K562 (cell line): ENCODE measurements at regions not wholly inside any gene's neighbourhood (a gene's known extent, or its start where the extent isn't known, plus 50 kb on each side); places are given as distances from the start of the nearest gene placed in this dataset.

Experiments used
- ATAC-seq: fragments of 200-7000 bp; cut with Tn5 transposase; 3 replicates; pipeline ENCODE4 v1.9.1; 2020; ENCODE audit warnings: moderate library complexity
- BruUV-seq: library from RNA; stranded (reverse); fragments of 400-500 nt; replicated peaks from 2 replicates; lab custom pipeline; 2021; lab: Mats Ljungman, UMichigan
- CTCF ChIA-PET: fragments of 300-600 bp; formaldehyde crosslinking; extraction: SDS; loops from one replicate; lab custom pipeline; 2021; ENCODE audit warnings: low intra/inter-chr PET ratio; lab: Yijun Ruan, JAX
- POLR2A ChIA-PET: fragments of 300-600, 350-650 bp; sonication (Branson Sonifier 250); formaldehyde crosslinking; extraction: SDS; loops from one replicate; lab custom pipeline; 2021; ENCODE audit warnings: antibody characterized with exemption, inconsistent platforms; lab: Yijun Ruan, JAX
- DNase-seq, 4 experiments: peaks; one replicate each; pipeline versions ENCODE4 v3.0.0 to v3.0.0-alpha.2; 2011 to 2018; ENCODE audit warnings: low spot score in 3 of 4, mixed read lengths in 3 of 4; ENCODE audit errors: extremely low read depth in 1 of 4
- FAIRE-seq: peaks from 2 replicates; lab custom pipeline; 2011; peaks lifted over from hg19 to GRCh38; lab: Jason Lieb, UNC
- H2AFZ ChIP-seq: 2 replicates; pipeline ENCODE4 v1.6.0; 2011; ENCODE audit warnings: low read depth, low read length, control low read depth, inconsistent platforms
- H3K27ac ChIP-seq: fragments of 200-600 bp; 3 replicates; pipeline ENCODE4 v1.8.0; 2011; ENCODE audit warnings: low read depth, mild to moderate bottlenecking, control low read depth, inconsistent platforms, low read length, moderate library complexity, mixed read lengths; ENCODE audit errors: extremely low read depth
- H3K27me3 ChIP-seq, 2 experiments: fragments of 300-600 bp in 1 of 2; 2 replicates in 1 of 2; 3 replicates in 1 of 2; pipeline versions ENCODE4 v1.6.0 to v1.8.0; 2011; ENCODE audit warnings: inconsistent platforms in 2 of 2, low read length in 2 of 2, mild to moderate bottlenecking in 1 of 2, mixed read lengths in 1 of 2, moderate library complexity in 1 of 2; ENCODE audit not compliant: control insufficient read depth in 2 of 2, insufficient read depth in 2 of 2
- H3K36me3 ChIP-seq: fragments of 300-600 bp; 3 replicates; pipeline ENCODE4 v1.8.0; 2011; ENCODE audit warnings: mild to moderate bottlenecking, low read length, inconsistent platforms; ENCODE audit not compliant: control insufficient read depth, insufficient read depth
- H3K4me1 ChIP-seq, 2 experiments: fragments of 200-600 bp in 1 of 2; replicated peaks in 1 of 2; 2 replicates in 1 of 2; 3 replicates in 1 of 2; pipeline versions ENCODE4 v1.5.1 to v1.8.0; 2011; ENCODE audit warnings: inconsistent platforms in 2 of 2, low read length in 2 of 2, mild to moderate bottlenecking in 1 of 2, mixed read lengths in 1 of 2, moderate library complexity in 1 of 2; ENCODE audit not compliant: control insufficient read depth in 2 of 2, insufficient read depth in 2 of 2
- H3K4me2 ChIP-seq: 2 replicates; pipeline ENCODE4 v1.6.1; 2011; ENCODE audit warnings: low read length, control low read depth, inconsistent platforms, mixed read lengths; ENCODE audit not compliant: insufficient read depth
- H3K4me3 ChIP-seq: fragments of 200-600 bp; sonication (generic), shearing (Covaris generic); 2 replicates; pipeline ENCODE4 v1.5.1; 2016; ENCODE audit warnings: control low read depth, inconsistent platforms
- H3K79me2 ChIP-seq: fragments of 200-600 bp; 3 replicates; pipeline ENCODE4 v1.8.0; 2011; ENCODE audit warnings: low read length, inconsistent platforms; ENCODE audit not compliant: control insufficient read depth, insufficient read depth
- H3K9ac ChIP-seq, 2 experiments: 2 replicates each; pipeline versions ENCODE4 v1.6.0 to v1.6.1; 2011; ENCODE audit warnings: low read depth in 2 of 2, low read length in 2 of 2, control low read depth in 1 of 2, inconsistent platforms in 1 of 2, mild to moderate bottlenecking in 1 of 2, mixed read lengths in 1 of 2; ENCODE audit not compliant: insufficient read depth in 1 of 2
- H3K9me1 ChIP-seq: one replicate; pipeline ENCODE4 v1.6.0; 2011; ENCODE audit warnings: inconsistent platforms, mild to moderate bottlenecking, low read length, moderate library complexity; ENCODE audit not compliant: control insufficient read depth, insufficient read depth
- H3K9me3 ChIP-seq: replicated peaks from 2 replicates; pipeline ENCODE4 v1.5.1; 2011; ENCODE audit warnings: low read depth, low read length, inconsistent platforms; ENCODE audit not compliant: control insufficient read depth, insufficient read depth
- H4K20me1 ChIP-seq: replicated peaks from 2 replicates; pipeline ENCODE4 v1.6.1; 2011; ENCODE audit warnings: low read length, inconsistent platforms, mixed read lengths; ENCODE audit not compliant: control insufficient read depth, insufficient read depth
- ADNP ChIP-seq: fragments of 200-800 bp; sonication (Bioruptor generic); IDR thresholded peaks from 2 replicates; pipeline ENCODE4 v1.6.1; 2016; ENCODE audit warnings: missing genetic modification characterization, missing compliant biosample characterization
- WGBS: fragments of 100-300 bp; shearing (Covaris generic); methylation state at CpG from one replicate; pipeline ENCODE4 v1.1.6; 2016; ENCODE audit warnings: low coverage, mixed read lengths; ENCODE audit not compliant: insufficient coverage; ENCODE audit errors: missing lambda C conversion rate; 5-methylcytosine and 5-hydroxymethylcytosine counted together
- in situ Hi-C: fragments of 300-500 bp; cut with MboI; formaldehyde crosslinking; loops from 4 replicates; pipeline ENCODE4 v1.15.0; 2018; ENCODE audit warnings: inconsistent platforms, mixed read lengths
- intact Hi-C: fragments of 100-400 bp; cut with micrococcal nuclease; formaldehyde crosslinking; loops from 2 replicates; pipeline ENCODE4 v1.14.2; 2022
- TF ChIP-seq, protein P1 (sequence below): fragments of 250-450 bp; sonication (Bioruptor Pico); IDR thresholded peaks from 2 replicates; pipeline ENCODE4 v1.5.0; 2021
- TF ChIP-seq, protein P2 (sequence below): fragments of 450-650 bp; IDR thresholded peaks from 2 replicates; pipeline ENCODE4 v1.7.1; 2018; ENCODE audit warnings: mild to moderate bottlenecking, low read depth; ENCODE audit not compliant: partially characterized antibody

DNA sequence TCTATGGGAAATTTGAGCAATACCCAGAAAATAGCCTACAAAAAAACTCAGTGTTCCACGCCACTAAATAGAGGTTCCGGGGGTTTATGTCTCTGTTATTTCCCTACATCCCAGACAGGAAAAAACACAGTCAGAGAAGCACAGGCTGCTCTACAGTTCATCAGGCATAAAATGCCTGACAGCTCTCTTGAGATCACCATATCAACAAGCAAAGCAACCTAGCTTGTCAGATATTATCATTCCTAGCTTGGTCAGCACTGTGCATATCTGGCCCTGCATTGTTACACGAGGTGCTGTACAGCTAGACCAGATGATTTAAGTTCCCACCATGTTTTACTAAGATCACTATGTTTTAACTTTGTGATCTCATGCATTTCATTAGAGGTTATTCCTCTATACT lies 172.6 kb downstream of the PTPRC start:
- in situ Hi-C loops, result no loop called here
- no TSS peak for BruUV-seq
- Histone ChIP-seq H3K9me3 (no peaks in the 10 kb centered on the region; the same call in 1 of the 2 replicates), H3K4me1 (no peaks in the 10 kb centered on the region), H3K9ac (no peak overlapping the region), H3K36me3 (no peaks in the 10 kb centered on the region), H3K27me3 (no peaks in the 10 kb centered on the region), H4K20me1 (no peaks in the 10 kb centered on the region), H3K9me1 (no peaks in the 10 kb centered on the region), H3K4me2 (no peak overlapping the region), H3K27ac (no peak overlapping the region), H2AFZ (no peak overlapping the region), H3K79me2 (no peaks in the 10 kb centered on the region), H3K4me3 (no peak overlapping the region)
- DNase-seq, result no peak
- 2% methylated on average over 3 of the region's 3 CpGs for WGBS
- no peak for FAIRE-seq
- ATAC-seq, result no peak
- TF ChIP-seq, protein P1, sequence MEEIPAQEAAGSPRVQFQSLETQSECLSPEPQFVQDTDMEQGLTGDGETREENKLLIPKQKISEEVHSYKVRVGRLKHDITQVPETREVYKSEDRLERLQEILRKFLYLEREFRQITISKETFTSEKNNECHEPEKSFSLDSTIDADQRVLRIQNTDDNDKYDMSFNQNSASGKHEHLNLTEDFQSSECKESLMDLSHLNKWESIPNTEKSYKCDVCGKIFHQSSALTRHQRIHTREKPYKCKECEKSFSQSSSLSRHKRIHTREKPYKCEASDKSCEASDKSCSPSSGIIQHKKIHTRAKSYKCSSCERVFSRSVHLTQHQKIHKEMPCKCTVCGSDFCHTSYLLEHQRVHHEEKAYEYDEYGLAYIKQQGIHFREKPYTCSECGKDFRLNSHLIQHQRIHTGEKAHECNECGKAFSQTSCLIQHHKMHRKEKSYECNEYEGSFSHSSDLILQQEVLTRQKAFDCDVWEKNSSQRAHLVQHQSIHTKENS (CRISPR knock-in tag), result no peak
- TF ChIP-seq, protein P2, sequence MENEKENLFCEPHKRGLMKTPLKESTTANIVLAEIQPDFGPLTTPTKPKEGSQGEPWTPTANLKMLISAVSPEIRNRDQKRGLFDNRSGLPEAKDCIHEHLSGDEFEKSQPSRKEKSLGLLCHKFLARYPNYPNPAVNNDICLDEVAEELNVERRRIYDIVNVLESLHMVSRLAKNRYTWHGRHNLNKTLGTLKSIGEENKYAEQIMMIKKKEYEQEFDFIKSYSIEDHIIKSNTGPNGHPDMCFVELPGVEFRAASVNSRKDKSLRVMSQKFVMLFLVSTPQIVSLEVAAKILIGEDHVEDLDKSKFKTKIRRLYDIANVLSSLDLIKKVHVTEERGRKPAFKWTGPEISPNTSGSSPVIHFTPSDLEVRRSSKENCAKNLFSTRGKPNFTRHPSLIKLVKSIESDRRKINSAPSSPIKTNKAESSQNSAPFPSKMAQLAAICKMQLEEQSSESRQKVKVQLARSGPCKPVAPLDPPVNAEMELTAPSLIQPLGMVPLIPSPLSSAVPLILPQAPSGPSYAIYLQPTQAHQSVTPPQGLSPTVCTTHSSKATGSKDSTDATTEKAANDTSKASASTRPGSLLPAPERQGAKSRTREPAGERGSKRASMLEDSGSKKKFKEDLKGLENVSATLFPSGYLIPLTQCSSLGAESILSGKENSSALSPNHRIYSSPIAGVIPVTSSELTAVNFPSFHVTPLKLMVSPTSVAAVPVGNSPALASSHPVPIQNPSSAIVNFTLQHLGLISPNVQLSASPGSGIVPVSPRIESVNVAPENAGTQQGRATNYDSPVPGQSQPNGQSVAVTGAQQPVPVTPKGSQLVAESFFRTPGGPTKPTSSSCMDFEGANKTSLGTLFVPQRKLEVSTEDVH, result no peak
- TF ChIP-seq ADNP (tag), result no peak
- CTCF ChIA-PET, result no interaction called here
- POLR2A ChIA-PET, result no interaction called here
- intact Hi-C loops, result no loop called here
